ENCODE measurements at regions not wholly inside any gene's neighbourhood (a gene's known extent, or its start where the extent isn't known, plus 50 kb on each side); places are given as distances from the start of the nearest gene placed in this dataset.

- no peak for TF ChIP-seq SIN3A (IDR thresholded peaks at IDR 0.05; ENCODE audit: borderline replicate concordance, insufficient read depth, low read length)
- TF ChIP-seq POLR2AphosphoS5 (IDR thresholded peaks at IDR 0.05; ENCODE audit: low read depth, low read length), result no peak
- no peak for TF ChIP-seq REST (IDR thresholded peaks at IDR 0.05; ENCODE audit: insufficient read depth in 1 of 2, low read depth in 2 of 2, low read length in 2 of 2)
- TF ChIP-seq TAF1 (IDR thresholded peaks at IDR 0.05; ENCODE audit: borderline replicate concordance, insufficient read depth, low read length), result no peak
- TF ChIP-seq FOXP2 (optimal IDR thresholded peaks at IDR 0.05; ENCODE audit: borderline replicate concordance, extremely low read depth, extremely low read length, insufficient read depth), result no peak
Observed at GRCh38 chr5:81842795-81843398, 92.0 kb upstream of the SSBP2 start.

Measured in PFSK-1 (cell line).